Vagina (tissue), 2 donors: ENCODE measurements at regions not wholly inside any gene's neighbourhood (a gene's known extent, or its start where the extent isn't known, plus 50 kb on each side); places are given as distances from the start of the nearest gene placed in this dataset.

Experiments
- DNase-seq, 2 donors: peaks; one replicate each; pipeline ENCODE4 v3.0.0-alpha.2; 2017; ENCODE audit errors: extremely low spot score in 2 of 2
- H3K27ac ChIP-seq: fragments of 200-600 bp; sonication (generic); one replicate; pipeline ENCODE4 v1.5.1; 2019
- H3K27me3 ChIP-seq: fragments of 200-600 bp; sonication (generic); one replicate; pipeline ENCODE4 v1.5.1; 2019
- H3K36me3 ChIP-seq, 2 donors: fragments of 200-600 bp; sonication (generic); one replicate each; pipeline ENCODE4 v1.5.1; 2017 to 2019
- H3K4me1 ChIP-seq: fragments of 200-600 bp; sonication (generic); one replicate; pipeline ENCODE4 v1.5.1; 2019
- H3K4me3 ChIP-seq, 2 donors: fragments of 200-600 bp; sonication (generic); 1 replicate in 1 of 2; 2 replicates in 1 of 2; pipeline ENCODE4 v1.5.1; 2016 to 2019
- H3K9me3 ChIP-seq: fragments of 200-600 bp; sonication (generic); one replicate; pipeline ENCODE4 v1.5.1; 2019
- CTCF ChIP-seq, 3 experiments: fragments of 450-650 bp in 2 of 3; fragments of 200-600 bp in 1 of 3; sonication (generic) in 1 of 3; IDR thresholded peaks; one replicate each; pipeline ENCODE4 v1.5.1; 2017 to 2019; ENCODE audit warnings: antibody characterized with exemption in 3 of 3, mild to moderate bottlenecking in 2 of 3, moderate library complexity in 2 of 3
- POLR2A ChIP-seq, 2 donors: fragments of 450-650 bp; IDR thresholded peaks; one replicate each; pipeline ENCODE4 v1.6.1; 2017; ENCODE audit warnings: antibody characterized with exemption in 2 of 2, mild to moderate bottlenecking in 2 of 2, moderate library complexity in 2 of 2
- POLR2AphosphoS5 ChIP-seq, 2 donors: sonication (generic); formaldehyde crosslinking; IDR thresholded peaks; one replicate each; pipeline ENCODE4 v1.9.0; 2017; ENCODE audit warnings: antibody characterized with exemption in 2 of 2, mild to moderate bottlenecking in 2 of 2, low read depth in 1 of 2; ENCODE audit not compliant: insufficient read depth in 1 of 2
- intact Hi-C: fragments of 100-400 bp; cut with DNase I; formaldehyde crosslinking; loops from one replicate; pipeline ENCODE4 v1.15.1; 2023

- Histone ChIP-seq H3K36me3 (no peaks in the 10 kb centered on the region), H3K27me3 (no peaks in the 10 kb centered on the region), H3K4me1 (no peaks in the 10 kb centered on the region), H3K4me3 (no peak overlapping the region), H3K9me3 (no peaks in the 10 kb centered on the region), H3K27ac (no peak overlapping the region)
- no peak for TF ChIP-seq CTCF (IDR thresholded peaks at IDR 0.05)
- TF ChIP-seq POLR2A (IDR thresholded peaks at IDR 0.05), result no peak
- TF ChIP-seq POLR2AphosphoS5 (IDR thresholded peaks at IDR 0.05; ENCODE audit: insufficient read depth in 1 of 2, low read depth in 1 of 2), result no peak
- intact Hi-C loops, result no loop called here
- DNase-seq, result no peak
Observed at GRCh38 chr2:53530126-53530525, 237.5 kb upstream of the CHAC2 start.

GRCh38 chr2:53527056-53527455 is 240.5 kb upstream of the CHAC2 start:
- intact Hi-C loops, result no loop called here

GRCh38 chr2:53519918-53520841 is 247.4 kb upstream of the CHAC2 start:
- H3K36me3 ChIP-seq, result no peaks in the 10 kb centered on the region
- intact Hi-C loops, result no loop called here
- no peak overlapping the region for H3K27ac ChIP-seq
- DNase-seq, result no peak
- H3K4me1 ChIP-seq, result peaks cover 9% of the 10 kb centered on the region
- H3K4me3 ChIP-seq, result no peak overlapping the region
- H3K27me3 ChIP-seq, result no peaks in the 10 kb centered on the region
- no peak for TF ChIP-seq POLR2A (IDR thresholded peaks at IDR 0.05)
- TF ChIP-seq CTCF (IDR thresholded peaks at IDR 0.05), result no peak
- H3K9me3 ChIP-seq, result no peaks in the 10 kb centered on the region

More at GRCh38 chr2:53527056-53527455, 240.5 kb upstream of the CHAC2 start:
- H3K36me3 ChIP-seq, result no peaks in the 10 kb centered on the region
- H3K9me3 ChIP-seq, result no peaks in the 10 kb centered on the region
- no peak overlapping the region for H3K27ac ChIP-seq
- no peak for TF ChIP-seq POLR2AphosphoS5 (IDR thresholded peaks at IDR 0.05; ENCODE audit: insufficient read depth in 1 of 2, low read depth in 1 of 2)
- TF ChIP-seq CTCF (IDR thresholded peaks at IDR 0.05), result no peak
- no peak for TF ChIP-seq POLR2A (IDR thresholded peaks at IDR 0.05)
- H3K4me3 ChIP-seq, result no peak overlapping the region
- H3K27me3 ChIP-seq, result no peaks in the 10 kb centered on the region
- DNase-seq, result no peak
- no peaks in the 10 kb centered on the region for H3K4me1 ChIP-seq

- no peaks in the 10 kb centered on the region for H3K36me3 ChIP-seq
- peaks cover 9% of the 10 kb centered on the region for H3K4me1 ChIP-seq
- H3K27me3 ChIP-seq, result no peaks in the 10 kb centered on the region
- no peak overlapping the region for H3K4me3 ChIP-seq
- intact Hi-C loops, result no loop called here
- TF ChIP-seq CTCF (IDR thresholded peaks at IDR 0.05) (no peak), POLR2A (IDR thresholded peaks at IDR 0.05) (no peak), POLR2AphosphoS5 (IDR thresholded peaks at IDR 0.05; ENCODE audit: insufficient read depth in 1 of 2, low read depth in 1 of 2) (no peak)
- H3K9me3 ChIP-seq, result no peaks in the 10 kb centered on the region
- DNase-seq, result no peak
- H3K27ac ChIP-seq, result no peak overlapping the region
Observed at GRCh38 chr2:53517406-53517805, 250.2 kb upstream of the CHAC2 start.

- no peak for TF ChIP-seq POLR2A (IDR thresholded peaks at IDR 0.05)
- TF ChIP-seq CTCF (IDR thresholded peaks at IDR 0.05), result no peak
- TF ChIP-seq POLR2AphosphoS5 (IDR thresholded peaks at IDR 0.05; ENCODE audit: insufficient read depth in 1 of 2, low read depth in 1 of 2), result no peak
- DNase-seq, result no peak
- no peak overlapping the region for H3K27ac ChIP-seq
- H3K27me3 ChIP-seq, result no peaks in the 10 kb centered on the region
- H3K9me3 ChIP-seq, result no peaks in the 10 kb centered on the region
- H3K4me3 ChIP-seq, result no peak overlapping the region
- peaks cover 9% of the 10 kb centered on the region for H3K4me1 ChIP-seq
- intact Hi-C loops, result no loop called here
- H3K36me3 ChIP-seq, result no peaks in the 10 kb centered on the region
Observed at GRCh38 chr2:53516650-53517049, 251.0 kb upstream of the CHAC2 start.
